ENCODE measurements at regions not wholly inside any gene's neighbourhood (a gene's known extent, or its start where the extent isn't known, plus 50 kb on each side); places are given as distances from the start of the nearest gene placed in this dataset.
"Not testable (repeated sequence)": the region's sequence is repeated elsewhere in the genome, so short reads cannot be mapped to it uniquely, and the experiment has no call there.

DNA sequence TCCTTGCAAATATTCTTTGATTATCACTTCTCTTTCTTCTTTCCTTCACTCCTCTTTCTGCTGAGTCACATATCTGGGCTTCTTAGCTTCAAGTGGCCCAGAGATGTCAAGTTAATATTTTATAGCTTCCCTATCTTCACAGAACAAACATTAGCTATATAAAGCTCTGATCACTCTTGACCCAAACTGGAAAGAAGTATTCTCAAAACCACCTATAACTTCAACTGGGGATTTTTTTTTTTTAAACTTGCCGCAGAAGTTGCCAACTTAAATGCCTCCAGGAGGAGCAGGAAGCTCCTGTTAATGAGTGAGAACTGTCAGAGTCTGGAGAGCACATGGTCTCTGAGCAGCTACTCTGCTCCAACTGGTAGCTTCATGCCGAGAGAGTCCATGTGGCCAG is 233.3 kb upstream of the EDNRA start (continued):
- no peak for TF ChIP-seq NFYB (CRISPR knock-in tag; conservative IDR thresholded peaks at IDR 0.05; ENCODE audit: low read depth)

DNA sequence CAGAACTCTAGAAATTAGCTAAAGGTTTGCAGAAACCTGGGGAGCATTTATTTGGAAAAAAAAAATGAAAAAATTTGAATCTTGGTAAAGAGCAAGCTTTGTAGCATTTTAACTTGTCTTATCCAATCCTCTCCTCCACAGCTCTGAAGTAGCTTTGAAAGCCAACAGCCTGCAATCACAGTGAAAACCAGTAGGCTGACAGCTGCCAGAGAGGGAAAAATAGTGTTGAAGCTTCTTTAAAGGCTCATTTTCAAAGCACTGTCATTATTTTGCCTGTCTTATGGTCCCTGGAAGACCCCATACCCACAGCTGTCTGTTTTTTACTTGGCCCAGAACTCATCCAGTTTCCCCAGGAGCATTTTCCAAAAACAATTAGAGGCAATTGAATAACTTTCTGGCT is 230.8 kb upstream of the EDNRA start:
- TF ChIP-seq MYBL2 (CRISPR knock-in tag; IDR thresholded peaks at IDR 0.05) (no peak), ELF4 (CRISPR knock-in tag; IDR thresholded peaks at IDR 0.05; ENCODE audit: low read depth) (no peak), ZBTB21 (CRISPR knock-in tag; IDR thresholded peaks at IDR 0.05; ENCODE audit: borderline replicate concordance) (no peak), ATF1 (CRISPR knock-in tag; IDR thresholded peaks at IDR 0.05) (no peak), TP53 (CRISPR knock-in tag; IDR thresholded peaks at IDR 0.05) (no peak), NR1H2 (CRISPR knock-in tag; IDR thresholded peaks at IDR 0.05) (no peak)
- TF ChIP-seq, protein P1, sequence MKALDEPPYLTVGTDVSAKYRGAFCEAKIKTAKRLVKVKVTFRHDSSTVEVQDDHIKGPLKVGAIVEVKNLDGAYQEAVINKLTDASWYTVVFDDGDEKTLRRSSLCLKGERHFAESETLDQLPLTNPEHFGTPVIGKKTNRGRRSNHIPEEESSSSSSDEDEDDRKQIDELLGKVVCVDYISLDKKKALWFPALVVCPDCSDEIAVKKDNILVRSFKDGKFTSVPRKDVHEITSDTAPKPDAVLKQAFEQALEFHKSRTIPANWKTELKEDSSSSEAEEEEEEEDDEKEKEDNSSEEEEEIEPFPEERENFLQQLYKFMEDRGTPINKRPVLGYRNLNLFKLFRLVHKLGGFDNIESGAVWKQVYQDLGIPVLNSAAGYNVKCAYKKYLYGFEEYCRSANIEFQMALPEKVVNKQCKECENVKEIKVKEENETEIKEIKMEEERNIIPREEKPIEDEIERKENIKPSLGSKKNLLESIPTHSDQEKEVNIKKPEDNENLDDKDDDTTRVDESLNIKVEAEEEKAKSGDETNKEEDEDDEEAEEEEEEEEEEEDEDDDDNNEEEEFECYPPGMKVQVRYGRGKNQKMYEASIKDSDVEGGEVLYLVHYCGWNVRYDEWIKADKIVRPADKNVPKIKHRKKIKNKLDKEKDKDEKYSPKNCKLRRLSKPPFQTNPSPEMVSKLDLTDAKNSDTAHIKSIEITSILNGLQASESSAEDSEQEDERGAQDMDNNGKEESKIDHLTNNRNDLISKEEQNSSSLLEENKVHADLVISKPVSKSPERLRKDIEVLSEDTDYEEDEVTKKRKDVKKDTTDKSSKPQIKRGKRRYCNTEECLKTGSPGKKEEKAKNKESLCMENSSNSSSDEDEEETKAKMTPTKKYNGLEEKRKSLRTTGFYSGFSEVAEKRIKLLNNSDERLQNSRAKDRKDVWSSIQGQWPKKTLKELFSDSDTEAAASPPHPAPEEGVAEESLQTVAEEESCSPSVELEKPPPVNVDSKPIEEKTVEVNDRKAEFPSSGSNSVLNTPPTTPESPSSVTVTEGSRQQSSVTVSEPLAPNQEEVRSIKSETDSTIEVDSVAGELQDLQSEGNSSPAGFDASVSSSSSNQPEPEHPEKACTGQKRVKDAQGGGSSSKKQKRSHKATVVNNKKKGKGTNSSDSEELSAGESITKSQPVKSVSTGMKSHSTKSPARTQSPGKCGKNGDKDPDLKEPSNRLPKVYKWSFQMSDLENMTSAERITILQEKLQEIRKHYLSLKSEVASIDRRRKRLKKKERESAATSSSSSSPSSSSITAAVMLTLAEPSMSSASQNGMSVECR (CRISPR knock-in tag; IDR thresholded peaks at IDR 0.05; ENCODE audit: borderline replicate concordance) = no peak
- Mint-ChIP-seq H3K4me1 (peaks cover 6% of the 10 kb centered on the region), H3K27ac (no peak overlapping the region), H3K36me3 (peaks cover 11% of the 10 kb centered on the region), H3K9me3 (peaks cover 34% of the 10 kb centered on the region), H3K4me3 (no peak overlapping the region), H3K27me3 (ENCODE audit: low read depth) (no peaks in the 10 kb centered on the region)
- peak; percentile 51 for ATAC-seq
- ChIA-PET POLR2A (no interaction called here), CTCF (interaction anchor here (1.1 to 1.4 kb wide), 2 partner anchors 89 to 129 kb away, joined by 3 to 4 read pairs; no protein-coding TSS in a partner anchor)
- DNase-seq (ENCODE audit: low spot score) = no peak

DNA sequence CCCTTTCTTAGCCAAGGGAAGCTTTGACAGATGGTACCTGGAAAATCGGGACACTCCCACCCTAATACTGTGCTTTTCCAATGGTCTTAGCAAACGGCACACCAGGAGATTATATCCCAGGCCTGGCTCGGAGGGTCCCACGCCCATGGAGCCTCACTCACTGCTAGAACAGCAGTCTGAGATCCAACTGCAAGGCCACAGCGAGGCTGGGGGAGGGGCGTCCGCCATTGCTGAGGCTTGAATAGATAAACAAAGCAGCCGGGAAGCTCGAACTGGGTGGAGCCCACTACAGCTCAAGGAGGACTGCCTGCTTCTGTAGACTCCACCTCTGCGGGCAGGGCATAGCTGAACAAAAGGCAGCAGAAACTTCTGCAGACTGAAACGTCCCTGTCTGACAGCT is 225.6 kb upstream of the EDNRA start:
- H3K4me1 Mint-ChIP-seq; H3K27me3 Mint-ChIP-seq (ENCODE audit: low read depth); POLR2A ChIA-PET; CTCF ChIA-PET; ATAC-seq; DNase-seq (ENCODE audit: low spot score); H3K4me3 Mint-ChIP-seq; H3K27ac Mint-ChIP-seq: not testable (repeated sequence)
- peaks cover 46% of the 10 kb centered on the region for H3K9me3 Mint-ChIP-seq
- H3K36me3 Mint-ChIP-seq = peaks cover 11% of the 10 kb centered on the region

DNA sequence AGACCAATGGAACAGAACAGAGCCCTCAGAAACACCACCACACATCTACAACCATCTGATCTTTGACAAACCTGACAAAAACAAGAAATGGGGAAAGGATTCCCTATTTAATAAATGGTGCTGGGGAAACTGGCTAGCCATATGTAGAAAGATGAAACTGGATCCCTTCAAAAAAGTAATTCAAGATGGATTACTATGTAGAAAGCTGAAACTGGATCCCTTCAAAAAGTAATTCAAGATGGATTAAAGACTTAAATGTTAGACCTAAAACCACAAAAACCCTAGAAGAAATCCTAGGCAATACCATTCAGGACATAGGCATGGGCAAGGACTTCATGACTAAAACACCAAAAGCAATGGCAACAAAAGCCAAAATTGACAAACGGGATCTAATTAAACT is 221.6 kb upstream of the EDNRA start:
- H3K27ac Mint-ChIP-seq; DNase-seq (ENCODE audit: low spot score); H3K36me3 Mint-ChIP-seq; ATAC-seq; H3K4me1 Mint-ChIP-seq; POLR2A ChIA-PET; CTCF ChIA-PET; H3K4me3 Mint-ChIP-seq; H3K27me3 Mint-ChIP-seq (ENCODE audit: low read depth): not testable (repeated sequence)
- peaks cover 28% of the 10 kb centered on the region for H3K9me3 Mint-ChIP-seq

DNA sequence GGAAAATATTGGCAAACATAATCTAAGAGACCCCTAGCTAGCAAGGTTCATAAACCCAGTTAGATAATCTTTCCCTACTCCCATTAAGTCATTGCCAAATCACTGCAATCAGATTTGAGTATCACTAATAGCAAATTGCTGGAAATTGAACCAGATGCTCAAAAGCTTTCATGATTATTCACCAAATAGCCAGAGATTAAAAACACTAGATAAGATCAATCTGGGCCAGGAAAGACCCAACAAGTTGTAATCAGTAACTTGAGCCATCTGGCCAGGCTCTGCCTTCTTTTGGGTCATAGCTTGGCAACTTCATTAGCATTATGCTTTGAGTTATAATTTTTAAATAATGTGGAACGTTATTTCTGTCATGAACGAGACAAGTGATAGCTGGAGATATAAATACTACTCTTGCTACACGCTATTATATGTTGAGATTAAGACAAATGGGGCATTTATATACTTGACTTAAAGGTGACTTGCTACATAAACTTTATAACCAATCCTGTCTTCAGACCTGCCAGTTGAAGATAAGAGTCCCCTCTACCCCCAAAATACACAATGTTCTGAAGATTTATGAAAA is 196.6 kb upstream of the EDNRA start:
- DNase-seq (ENCODE audit: low spot score) (no peak), ATAC-seq (no peak)
- Mint-ChIP-seq H3K9me3 (peaks cover 25% of the 10 kb centered on the region), H3K4me1 (no peaks in the 10 kb centered on the region), H3K27me3 (ENCODE audit: low read depth) (no peaks in the 10 kb centered on the region), H3K4me3 (no peak overlapping the region), H3K27ac (no peak overlapping the region), H3K36me3 (no peaks in the 10 kb centered on the region)
- CTCF ChIA-PET = no interaction called here
- POLR2A ChIA-PET = no interaction called here
- TF ChIP-seq, protein P2, sequence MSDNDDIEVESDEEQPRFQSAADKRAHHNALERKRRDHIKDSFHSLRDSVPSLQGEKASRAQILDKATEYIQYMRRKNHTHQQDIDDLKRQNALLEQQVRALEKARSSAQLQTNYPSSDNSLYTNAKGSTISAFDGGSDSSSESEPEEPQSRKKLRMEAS (CRISPR knock-in tag; IDR thresholded peaks at IDR 0.05) = no peak
- TF ChIP-seq TEAD4 (CRISPR knock-in tag; IDR thresholded peaks at IDR 0.05) = no peak
- no peak for TF ChIP-seq NFE2L1 (CRISPR knock-in tag; IDR thresholded peaks at IDR 0.05)
- TF ChIP-seq, protein P3, sequence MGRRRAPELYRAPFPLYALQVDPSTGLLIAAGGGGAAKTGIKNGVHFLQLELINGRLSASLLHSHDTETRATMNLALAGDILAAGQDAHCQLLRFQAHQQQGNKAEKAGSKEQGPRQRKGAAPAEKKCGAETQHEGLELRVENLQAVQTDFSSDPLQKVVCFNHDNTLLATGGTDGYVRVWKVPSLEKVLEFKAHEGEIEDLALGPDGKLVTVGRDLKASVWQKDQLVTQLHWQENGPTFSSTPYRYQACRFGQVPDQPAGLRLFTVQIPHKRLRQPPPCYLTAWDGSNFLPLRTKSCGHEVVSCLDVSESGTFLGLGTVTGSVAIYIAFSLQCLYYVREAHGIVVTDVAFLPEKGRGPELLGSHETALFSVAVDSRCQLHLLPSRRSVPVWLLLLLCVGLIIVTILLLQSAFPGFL (CRISPR knock-in tag; IDR thresholded peaks at IDR 0.05; ENCODE audit: borderline replicate concordance) = no peak

All from WTC11 (cell line).